Middle frontal gyrus (tissue), 1 donor: ENCODE measurements at regions not wholly inside any gene's neighbourhood (a gene's known extent, or its start where the extent isn't known, plus 50 kb on each side); places are given as distances from the start of the nearest gene placed in this dataset.
"Not testable (repeated sequence)": the region's sequence is repeated elsewhere in the genome, so short reads cannot be mapped to it uniquely, and the experiment has no call there.

Experiments
- DNase-seq: peaks from one replicate; pipeline ENCODE4 v3.0.0-alpha.2; 2015; ENCODE audit warnings: low spot score; ENCODE audit errors: extremely low spot score

DNA sequence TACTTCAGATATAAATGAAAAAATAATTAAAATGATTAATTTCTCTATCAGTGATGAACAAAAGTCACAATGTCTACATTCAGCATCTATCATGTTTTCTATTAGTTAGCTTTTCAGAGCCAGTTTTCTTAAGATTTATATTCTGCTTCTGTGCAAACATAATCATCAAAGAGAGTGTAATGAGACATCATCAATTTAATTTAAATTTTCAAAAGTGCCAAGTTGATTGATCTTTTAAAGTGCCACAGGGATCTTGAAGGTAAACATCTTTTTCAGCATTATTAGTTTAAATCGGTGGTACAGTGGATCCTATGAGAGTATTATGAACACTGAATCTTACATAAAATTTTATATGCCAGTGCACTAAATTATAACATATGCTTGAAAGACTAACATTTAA, 1176.1 kb downstream of the PLA2G4A start:
- DNase-seq, result no peak

DNA sequence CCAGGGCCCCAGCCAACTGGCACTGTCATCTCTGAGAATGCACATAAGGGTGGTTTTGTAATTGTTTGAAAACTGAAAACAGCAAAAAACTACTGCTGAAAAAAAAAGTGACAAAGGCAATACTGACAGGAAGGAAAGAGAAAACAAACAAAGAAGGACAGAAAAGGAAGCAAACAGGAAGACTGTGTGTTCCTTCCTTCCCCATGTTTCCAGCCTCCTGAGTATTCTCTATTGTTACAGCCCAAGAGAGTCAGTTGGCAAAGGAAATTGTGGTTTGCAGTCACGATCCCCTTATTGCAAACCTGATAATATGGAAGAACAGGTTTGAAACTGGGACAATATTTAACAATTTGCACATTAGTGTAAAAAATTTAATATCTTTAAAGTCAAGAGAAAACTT, 1177.6 kb downstream of the PLA2G4A start:
- DNase-seq, result no peak

DNA sequence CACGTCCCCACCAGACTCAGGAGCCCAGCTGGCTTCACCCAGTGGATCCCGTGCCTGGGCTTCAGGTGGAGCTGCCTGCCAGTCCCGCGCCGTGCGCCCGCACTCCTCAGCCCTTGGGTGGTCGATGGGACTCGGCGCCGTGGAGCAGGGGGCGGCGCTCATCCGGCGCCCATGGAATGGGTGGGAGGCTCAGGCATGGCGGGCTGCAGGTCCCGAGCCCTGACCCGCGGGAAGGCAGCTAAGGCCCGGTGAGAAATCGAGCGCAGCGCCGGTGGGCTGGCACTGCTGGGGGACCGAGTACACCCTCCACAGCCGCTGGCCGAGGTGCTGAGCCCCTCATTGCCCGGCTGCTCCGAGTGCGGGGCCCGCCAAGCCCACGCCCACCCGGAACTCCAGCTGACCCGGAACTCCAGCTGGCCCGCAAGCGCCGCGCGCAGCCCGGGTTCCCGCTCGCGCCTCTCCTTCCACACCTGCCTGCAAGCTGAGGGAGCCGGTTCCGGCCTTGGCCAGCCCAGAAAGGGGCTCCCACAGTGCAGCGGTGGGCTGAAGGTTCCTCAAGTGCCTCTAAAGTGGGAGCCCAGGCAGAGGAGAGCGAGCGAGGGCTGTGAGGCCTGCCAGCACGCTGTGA, 1184.6 kb downstream of the PLA2G4A start:
- DNase-seq, result not testable (repeated sequence)

DNA sequence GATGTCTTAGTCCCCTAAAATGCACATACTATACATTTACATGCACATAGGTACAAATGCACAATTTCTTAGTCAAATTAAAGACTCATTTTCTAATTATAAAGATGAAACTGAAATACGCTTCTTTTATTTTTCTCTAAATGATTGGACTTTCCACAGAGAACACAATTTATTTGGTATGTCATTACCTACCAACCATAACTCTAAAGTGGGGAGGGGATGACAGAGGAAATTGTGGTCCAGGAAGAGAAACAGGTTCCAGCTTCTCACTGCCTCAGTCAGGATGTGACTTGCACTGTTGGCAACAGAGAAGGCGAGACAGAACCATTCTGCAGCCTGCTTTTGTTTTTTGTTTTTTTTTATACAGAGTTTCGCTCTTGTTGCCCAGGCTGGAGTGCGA, 1189.2 kb downstream of the PLA2G4A start:
- no peak for DNase-seq

DNA sequence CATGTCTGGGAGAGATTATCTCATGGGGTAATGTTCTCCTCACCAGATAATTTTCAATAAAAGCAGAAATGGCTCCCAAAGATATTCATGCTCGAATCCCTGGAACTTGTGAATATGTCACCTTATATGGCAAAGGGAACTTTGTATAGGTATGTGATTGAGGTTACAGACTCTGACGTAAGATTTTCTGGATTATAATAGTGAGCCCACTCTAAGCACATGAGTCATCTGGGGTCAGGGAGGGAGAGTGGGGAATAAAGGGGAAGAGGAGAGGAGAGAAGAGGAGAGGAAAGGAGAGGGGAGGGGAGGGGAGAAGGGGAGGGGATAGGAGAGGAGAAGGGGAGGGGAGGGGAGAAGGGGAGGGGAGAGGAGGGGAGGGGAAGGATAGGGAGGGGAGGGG, 1193.9 kb downstream of the PLA2G4A start:
- no peak for DNase-seq

DNA sequence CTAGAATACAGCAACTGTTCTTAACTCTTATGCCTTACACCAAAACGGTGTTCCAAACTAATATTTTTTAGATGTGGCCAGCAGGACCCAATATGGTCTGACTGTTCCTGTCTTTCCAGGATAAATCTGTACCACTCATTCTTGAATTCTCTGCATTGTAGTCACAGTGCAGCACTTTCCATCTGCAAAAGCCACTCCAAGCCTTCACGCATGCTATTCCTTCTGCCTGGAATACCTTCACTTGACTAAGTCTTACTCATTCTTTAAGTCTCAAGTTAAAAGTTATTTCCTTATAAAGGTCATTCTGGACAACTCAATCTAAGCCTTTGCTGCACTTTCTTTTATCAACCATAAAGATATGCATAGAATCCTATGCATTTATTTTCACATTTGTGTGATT, 1194.5 kb downstream of the PLA2G4A start:
- DNase-seq, result no peak

DNA sequence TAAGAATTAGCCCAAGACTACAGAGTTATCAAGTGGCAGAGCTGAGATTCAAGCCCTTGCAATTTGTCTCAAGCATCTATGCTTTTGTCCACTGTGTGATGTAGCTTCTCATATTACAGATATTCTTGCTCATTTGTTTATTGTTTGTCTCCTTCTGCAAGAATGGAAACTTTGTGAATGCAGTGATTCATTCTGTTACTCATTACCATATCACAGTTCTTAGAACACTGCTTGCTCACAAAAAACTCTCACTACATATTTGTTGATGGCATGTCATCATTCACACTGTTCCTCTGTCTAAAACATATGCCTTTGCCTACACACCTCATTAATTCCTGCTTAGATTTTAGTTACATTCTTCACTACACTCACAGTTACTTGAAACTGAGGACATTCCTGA, 1198.9 kb downstream of the PLA2G4A start:
- no peak for DNase-seq

DNA sequence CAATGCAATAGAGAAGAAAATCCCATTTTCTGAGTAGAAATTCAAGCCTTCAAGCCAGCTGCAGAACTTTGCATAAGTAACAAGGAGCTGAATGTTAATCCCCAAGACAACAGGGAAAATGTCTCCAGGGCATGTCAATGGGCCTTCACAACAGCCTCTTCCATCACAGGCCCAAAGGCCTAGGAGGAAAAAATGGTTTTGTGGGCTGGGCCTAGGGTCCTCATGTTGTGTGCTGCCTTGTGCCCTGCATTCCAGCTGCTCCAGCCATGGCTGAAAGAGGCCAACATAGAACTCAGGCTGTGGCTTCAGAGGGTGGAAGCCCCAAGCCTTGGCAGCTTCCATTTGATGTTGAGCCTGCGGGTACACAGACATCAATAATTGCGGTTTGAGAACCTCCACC, 1208.8 kb downstream of the PLA2G4A start:
- not testable (repeated sequence) for DNase-seq

DNA sequence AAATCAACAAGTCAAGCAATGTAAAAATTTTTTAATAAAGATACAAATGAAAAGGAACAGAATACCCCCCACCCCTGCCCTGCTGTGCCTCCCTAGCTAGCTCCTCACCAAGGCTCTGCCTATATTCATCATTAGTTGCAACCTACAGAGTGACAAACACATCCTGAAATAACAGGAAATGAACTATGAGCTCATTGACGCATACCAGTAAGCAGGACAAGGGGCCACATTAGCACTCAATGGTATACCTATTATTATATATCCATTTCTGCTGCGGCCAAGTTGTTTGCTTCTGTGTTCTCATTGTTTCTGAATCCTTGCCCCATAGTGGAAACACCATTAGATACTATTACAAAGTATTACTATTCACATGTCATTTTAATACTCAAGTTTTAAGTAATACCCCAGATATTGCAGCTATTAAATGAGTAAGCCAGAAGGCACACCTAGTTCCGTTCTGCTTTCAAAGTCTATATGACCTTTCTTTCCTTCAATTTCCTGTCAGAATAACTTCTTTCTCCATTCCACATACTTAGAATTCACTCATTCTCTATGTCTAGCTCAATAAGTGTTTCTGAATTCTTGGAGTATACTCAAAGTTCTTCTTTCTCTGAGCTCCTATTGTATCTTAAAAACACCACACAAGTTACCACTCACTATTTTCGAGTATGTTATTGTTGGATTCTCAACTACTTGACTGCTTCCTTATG, 1214.9 kb downstream of the PLA2G4A start:
- no peak for DNase-seq

DNA sequence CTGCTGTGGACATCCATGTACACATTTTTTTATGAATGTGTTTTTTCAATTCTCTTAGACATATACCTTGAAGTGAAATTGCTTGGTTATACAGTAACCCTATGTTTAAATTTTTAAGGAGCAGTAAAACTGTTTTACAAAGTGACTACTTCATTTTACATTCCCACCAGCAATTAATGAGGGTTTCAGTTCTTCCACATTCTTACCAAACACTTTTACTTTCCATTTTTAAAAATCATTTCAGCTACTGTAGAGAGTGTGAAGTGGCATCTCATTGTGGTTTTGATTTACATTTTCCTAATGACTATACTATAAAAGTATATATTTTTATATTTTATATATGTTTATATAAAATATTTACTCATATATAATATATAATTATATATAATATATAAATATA, 1221.5 kb downstream of the PLA2G4A start:
- DNase-seq, result no peak

DNA sequence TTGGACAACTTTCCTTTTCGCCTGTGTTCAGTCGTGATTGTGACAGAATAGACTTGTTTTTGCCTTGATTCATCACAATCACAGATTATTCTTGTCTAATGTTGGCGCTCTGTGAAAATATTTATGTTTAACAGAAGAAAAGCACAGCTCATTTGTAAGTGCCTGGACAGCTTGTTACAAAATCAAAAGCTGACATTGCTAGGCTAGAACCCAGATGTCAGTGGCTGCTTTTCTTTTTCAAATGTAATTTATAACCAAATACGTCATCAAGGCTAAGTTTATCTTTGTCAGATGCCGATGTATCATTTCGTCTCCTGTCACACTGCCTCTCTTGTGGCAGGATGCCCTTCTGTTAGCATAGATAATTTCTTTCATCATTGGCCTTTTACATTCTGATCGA, 1227.3 kb downstream of the PLA2G4A start:
- no peak for DNase-seq

DNA sequence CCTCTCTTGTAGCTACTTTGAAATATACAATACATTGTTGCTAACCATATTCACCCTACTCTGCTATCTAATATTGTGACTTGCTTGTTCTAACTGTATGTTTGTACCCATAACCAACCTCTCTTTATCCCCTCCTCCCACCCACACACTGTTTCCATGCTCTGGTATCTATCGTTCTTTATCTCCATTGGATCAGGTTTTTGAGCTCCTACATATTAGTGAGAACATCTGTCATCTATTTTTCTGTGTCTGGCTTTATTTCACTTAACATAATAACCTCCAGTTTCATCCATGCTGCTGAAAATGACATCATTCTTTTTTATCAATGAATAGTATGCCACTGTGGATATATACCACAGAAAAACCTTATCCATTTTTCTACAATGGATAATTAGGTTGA, 1230.1 kb downstream of the PLA2G4A start:
- no peak for DNase-seq

DNA sequence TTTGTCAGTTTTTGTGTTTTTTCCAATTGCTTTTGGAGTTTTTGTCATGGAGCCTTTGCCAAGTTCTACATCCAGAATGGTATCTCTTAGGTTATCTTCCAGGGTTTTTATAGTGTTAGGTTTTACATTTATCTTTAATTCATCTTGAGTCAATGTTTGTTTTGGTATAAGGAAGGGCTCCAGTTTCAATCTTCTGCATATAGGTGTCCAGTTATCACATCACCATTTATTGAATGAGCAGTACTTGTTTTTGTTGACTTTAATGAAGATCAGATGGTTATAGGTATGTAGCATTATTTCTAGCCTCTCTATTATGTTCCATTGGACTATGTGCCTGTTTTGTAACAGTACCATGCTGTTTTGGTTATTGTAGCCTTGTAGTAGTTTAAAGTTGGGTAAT, 1233.1 kb downstream of the PLA2G4A start:
- no peak for DNase-seq

DNA sequence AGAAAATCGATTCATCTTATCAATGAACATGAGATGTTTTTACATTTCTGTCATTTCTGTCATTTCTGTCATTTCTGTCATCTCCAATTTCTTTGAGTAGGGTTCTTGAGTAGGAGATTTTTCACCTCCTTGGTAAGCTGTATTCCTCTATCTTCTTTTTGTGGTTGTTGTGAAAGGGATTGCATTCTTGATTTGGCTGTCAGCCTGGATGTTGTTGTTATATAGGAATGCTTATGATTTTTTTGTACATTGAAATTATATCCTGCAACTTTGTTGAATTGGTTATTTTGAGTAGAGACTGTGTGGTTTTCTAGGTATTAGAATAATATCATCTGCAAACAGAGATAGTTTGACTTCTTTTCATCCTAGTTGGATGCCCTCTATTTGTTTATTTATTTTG, 1233.7 kb downstream of the PLA2G4A start:
- DNase-seq, result no peak

DNA sequence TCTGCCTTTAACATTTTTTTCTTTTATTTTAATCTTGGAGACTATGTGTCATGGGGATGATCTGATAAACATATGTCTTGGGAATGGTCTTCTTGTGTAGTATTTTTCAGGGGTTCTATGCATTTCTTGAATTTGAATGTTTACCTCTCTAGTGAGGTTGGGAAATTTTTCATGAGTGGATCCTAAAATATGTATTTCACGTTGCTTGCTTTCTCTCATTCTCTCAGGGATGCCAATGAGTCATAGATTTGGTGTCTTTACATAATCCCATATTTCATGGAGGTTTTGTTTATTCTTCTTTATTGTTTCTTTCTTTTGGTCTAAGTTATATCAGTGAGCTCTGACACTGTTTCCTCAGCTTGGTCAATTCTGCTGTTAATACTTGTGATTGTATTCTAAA, 1237.2 kb downstream of the PLA2G4A start:
- DNase-seq, result no peak

DNA sequence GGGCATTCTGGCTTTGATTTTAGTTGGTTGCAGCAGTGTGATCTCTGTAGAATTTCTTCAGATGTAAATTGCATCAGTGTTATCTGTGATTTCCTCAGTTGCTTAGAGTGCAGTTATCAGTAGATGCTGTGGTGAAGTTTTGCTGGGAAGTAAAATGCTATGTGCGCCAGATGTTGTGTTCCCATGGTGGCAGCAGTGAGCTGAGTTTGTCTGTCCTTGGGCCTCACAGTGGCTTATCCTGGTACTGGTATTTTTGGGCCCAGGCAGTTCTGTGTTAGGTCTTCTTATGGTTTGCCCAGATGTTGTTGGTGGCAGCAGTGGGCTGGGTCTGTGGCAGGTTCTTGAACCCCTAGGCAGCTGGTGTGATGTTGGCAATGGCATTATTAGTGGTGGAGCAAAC, 1242.1 kb downstream of the PLA2G4A start:
- DNase-seq, result no peak

DNA sequence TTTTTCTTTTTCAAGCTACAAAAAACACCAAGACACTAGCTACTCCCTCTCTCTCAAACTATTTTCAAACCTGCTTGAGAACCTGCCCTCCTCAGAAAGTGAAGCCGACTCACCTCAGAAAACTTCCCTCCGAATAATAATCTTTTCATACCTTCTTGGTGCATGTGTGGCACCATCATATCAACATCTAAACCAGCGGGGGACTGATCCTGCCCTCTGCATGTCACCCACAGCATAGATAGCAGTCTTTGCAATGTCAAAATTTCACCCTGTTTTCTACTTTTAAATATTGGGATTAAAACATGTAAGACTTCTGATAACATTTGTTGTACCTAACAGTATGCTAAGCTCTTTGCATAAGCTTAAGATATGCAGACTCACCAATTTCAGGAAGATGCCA, 1260.3 kb downstream of the PLA2G4A start:
- DNase-seq, result no peak

DNA sequence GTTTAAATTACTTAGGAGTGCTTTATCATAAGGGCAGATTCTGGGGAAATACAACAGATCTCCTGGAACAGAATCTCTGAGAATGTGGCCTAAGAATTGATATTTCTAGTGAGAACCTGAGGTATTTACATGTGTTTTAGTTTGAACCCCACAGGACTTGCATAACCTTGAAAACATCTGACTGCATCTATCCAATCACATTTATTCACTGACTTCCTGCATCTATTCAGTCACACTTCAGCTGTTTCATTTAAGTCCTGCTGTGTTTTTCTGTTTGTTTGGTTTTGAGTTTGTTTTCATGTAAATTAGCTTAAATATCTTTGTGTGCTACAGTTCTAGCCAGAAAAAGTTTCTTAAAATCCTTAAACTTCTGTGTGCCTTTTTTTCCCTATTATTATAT, 1260.7 kb downstream of the PLA2G4A start:
- DNase-seq, result no peak

DNA sequence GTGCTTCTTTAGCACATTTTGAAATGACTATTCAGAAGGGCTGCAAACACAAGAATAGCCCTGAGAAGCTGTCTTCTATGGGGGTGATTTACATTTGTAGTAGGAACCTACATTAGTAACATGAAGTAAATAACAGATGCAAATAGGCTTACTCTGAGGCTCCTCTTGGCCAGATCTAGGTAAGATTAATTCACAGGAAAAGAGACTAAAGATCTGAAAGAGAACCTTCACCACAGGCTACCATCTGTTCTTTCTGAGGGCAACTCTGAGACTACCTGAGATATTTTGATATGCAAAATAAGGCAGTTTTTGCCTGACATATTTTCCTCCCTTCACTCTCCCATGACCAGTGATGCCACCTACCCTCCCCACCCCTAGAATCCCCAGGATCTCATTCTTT, 1267.8 kb downstream of the PLA2G4A start:
- DNase-seq, result no peak

DNA sequence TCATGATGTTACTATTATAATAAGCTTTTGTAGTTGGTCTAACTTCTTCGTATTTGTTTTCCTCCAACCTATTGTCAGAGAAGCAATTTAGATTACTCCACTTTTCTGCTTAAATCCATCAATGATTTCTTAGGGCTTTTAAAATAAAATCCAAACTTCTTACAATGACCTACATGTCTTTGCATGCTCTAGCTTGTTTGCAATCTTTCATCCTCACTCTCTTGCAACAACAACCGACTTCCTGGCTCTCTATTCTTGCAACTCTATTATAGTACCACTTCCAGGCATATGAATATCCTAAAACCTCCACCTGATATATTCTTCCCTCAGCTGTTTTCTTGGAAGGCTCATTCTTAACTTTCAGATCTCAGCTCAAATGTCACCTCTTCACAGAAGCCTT, 1288.7 kb downstream of the PLA2G4A start:
- DNase-seq, result no peak

DNA sequence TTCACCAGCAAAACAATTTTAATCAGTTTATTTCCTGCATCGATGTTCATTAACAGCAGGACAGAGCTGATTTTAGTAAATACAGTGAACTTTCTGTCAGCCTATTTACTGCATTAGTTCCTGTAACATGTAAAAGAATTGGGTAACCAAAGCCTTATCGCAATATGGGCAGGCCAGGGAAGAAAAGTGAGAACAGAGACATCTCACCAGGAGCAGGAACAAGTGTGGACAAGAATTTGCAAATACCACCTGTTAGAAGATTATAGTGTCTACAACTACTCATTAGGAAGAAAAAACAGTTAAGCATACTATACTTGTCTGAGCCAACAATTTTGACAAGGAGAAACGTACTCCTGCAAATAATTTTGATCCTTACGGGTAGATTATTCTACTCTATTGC, 1293.9 kb downstream of the PLA2G4A start:
- no peak for DNase-seq

DNA sequence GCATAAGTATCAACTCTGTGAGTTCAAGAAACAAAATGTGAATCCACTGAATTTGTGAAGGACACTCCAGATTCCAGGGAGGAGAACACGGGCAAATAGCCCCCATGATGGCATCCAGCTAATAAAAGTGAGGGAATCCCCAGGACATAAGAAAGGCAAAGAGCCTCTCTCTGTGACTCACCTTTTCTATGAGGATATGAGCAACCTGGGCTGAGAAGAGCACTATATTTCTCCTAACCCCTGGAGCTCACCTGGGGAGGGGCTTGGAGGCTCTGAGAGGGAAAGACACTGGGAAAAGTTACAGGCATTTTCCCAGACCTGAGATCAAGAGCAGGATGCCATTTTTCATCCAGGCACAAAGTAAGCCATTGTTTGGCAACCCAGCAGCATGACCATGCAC, 1298.8 kb downstream of the PLA2G4A start:
- no peak for DNase-seq

DNA sequence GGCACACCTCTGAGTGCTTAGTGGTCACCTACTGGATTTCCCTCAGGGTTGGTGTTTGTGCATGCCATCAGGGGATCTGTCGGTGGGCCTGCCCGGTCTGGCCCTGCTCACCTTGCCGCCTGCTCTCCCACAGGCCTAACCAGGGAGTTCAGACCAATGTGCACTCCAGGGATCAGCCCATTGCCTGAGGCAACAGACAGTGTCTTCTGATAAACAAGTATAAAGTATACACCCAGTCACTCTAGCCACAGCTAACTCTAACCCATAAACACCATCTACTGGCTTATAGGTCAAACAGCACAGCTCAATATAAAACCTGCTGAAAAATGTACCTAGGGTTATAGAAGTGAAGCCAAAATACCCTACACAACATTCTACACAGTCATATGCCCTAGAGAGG, 1300.0 kb downstream of the PLA2G4A start:
- no peak for DNase-seq
